ENCODE measurements at regions not wholly inside any gene's neighbourhood (a gene's known extent, or its start where the extent isn't known, plus 50 kb on each side); places are given as distances from the start of the nearest gene placed in this dataset.
"Not testable (repeated sequence)": the region's sequence is repeated elsewhere in the genome, so short reads cannot be mapped to it uniquely, and the experiment has no call there.

- H3K4me3 ChIP-seq (ENCODE audit: low read depth, low read length): no peak overlapping the region
- no peak for DNase-seq (ENCODE audit: low read depth)
- no peak for TF ChIP-seq CTCF (conservative IDR thresholded peaks at IDR 0.05; ENCODE audit: low read depth, low read length)
Observed at GRCh38 chr18:24613896-24614640, 153.6 kb downstream of the HRH4 start.

GRCh38 chr18:24616653-24617052 is 156.2 kb downstream of the HRH4 start:
- no peak for TF ChIP-seq CTCF (conservative IDR thresholded peaks at IDR 0.05; ENCODE audit: low read depth, low read length)
- no peak for DNase-seq (ENCODE audit: low read depth)
- H3K4me3 ChIP-seq (ENCODE audit: low read depth, low read length): no peak overlapping the region

GRCh38 chr18:24624421-24624820 is 164.0 kb downstream of the HRH4 start:
- not testable (repeated sequence) for H3K4me3 ChIP-seq (ENCODE audit: low read depth, low read length); DNase-seq (ENCODE audit: low read depth)

GRCh38 chr18:24627644-24628315 is 167.3 kb downstream of the HRH4 start:
- no peak overlapping the region for H3K4me3 ChIP-seq (ENCODE audit: low read depth, low read length)
- no peak for DNase-seq (ENCODE audit: low read depth)
- TF ChIP-seq CTCF (conservative IDR thresholded peaks at IDR 0.05; ENCODE audit: low read depth, low read length): no peak

DNA sequence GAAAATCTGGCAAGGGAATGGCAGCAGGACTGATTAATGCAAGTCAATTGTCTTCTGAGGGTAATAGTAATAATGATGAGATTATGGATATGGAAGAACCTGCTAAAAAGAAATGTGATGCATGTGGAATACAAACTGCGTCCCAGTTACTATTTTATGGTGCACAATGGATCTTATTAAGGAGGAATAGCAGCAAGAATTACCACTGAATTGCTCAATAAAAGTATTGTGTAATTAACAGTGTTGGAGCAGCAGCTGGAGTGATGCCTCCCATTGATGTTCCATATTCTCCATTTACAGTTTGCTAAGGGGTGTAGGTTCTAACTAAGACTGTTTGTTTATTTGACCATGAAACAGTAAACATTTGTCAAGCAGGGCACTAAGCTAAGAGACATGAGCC is 167.9 kb downstream of the HRH4 start:
- DNase-seq (ENCODE audit: low read depth): no peak
- TF ChIP-seq CTCF (conservative IDR thresholded peaks at IDR 0.05; ENCODE audit: low read depth, low read length): no peak
- no peak overlapping the region for H3K4me3 ChIP-seq (ENCODE audit: low read depth, low read length)

GRCh38 chr18:24629921-24630320 is 169.5 kb downstream of the HRH4 start:
- H3K4me3 ChIP-seq (ENCODE audit: low read depth, low read length): no peak overlapping the region
- DNase-seq (ENCODE audit: low read depth): no peak
- TF ChIP-seq CTCF (conservative IDR thresholded peaks at IDR 0.05; ENCODE audit: low read depth, low read length): no peak

DNA sequence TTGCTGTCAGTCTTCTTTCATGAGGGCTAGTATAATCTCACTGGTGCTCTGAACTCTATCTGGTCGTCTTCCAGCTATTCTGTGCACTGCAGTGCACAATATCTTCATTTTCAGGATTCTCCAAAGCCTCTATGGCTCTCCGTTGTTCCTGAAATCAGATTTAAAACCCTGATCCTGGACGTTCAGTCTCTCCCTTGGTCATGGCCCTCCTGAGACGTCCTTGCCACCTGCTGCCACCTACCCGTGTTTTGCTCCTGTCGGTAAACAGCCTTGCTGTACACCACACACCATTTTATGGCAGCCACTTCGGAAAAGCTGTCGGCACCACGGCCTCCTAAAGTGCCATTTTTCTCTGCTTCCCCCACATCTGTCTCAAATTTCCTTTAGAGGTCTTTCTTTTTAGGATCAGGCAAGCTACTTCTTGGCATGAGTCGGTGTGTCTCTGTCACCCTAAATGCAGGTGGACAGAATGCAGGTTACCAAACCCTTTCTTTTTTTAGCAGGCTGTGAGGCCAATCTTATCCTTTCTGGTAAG is 170.0 kb downstream of the HRH4 start:
- H3K4me3 ChIP-seq (ENCODE audit: low read depth, low read length): no peak overlapping the region
- no peak for DNase-seq (ENCODE audit: low read depth)
- no peak for TF ChIP-seq CTCF (conservative IDR thresholded peaks at IDR 0.05; ENCODE audit: low read depth, low read length)
